Gastrocnemius medialis (tissue), 4 donors: ENCODE measurements at regions not wholly inside any gene's neighbourhood (a gene's known extent, or its start where the extent isn't known, plus 50 kb on each side); places are given as distances from the start of the nearest gene placed in this dataset.

Experiments
- POLR2A ChIP-seq, 2 donors: fragments of 450-650 bp; IDR thresholded peaks; one replicate each; pipeline ENCODE4 v1.6.1; 2017; ENCODE audit warnings: antibody characterized with exemption in 2 of 2, mild to moderate bottlenecking in 2 of 2, moderate library complexity in 2 of 2
- TF ChIP-seq, protein P1 (sequence below), 5 experiments: fragments of 450-650 bp in 3 of 5; fragments of 200-600 bp in 2 of 5; sonication (generic) in 2 of 5; IDR thresholded peaks in 4 of 5; conservative IDR thresholded peaks in 1 of 5; 1 replicate in 4 of 5; 2 replicates in 1 of 5; pipeline ENCODE4 v1.5.1; 2016 to 2019; ENCODE audit warnings: antibody characterized with exemption in 5 of 5, mild to moderate bottlenecking in 3 of 5, moderate library complexity in 3 of 5

DNA sequence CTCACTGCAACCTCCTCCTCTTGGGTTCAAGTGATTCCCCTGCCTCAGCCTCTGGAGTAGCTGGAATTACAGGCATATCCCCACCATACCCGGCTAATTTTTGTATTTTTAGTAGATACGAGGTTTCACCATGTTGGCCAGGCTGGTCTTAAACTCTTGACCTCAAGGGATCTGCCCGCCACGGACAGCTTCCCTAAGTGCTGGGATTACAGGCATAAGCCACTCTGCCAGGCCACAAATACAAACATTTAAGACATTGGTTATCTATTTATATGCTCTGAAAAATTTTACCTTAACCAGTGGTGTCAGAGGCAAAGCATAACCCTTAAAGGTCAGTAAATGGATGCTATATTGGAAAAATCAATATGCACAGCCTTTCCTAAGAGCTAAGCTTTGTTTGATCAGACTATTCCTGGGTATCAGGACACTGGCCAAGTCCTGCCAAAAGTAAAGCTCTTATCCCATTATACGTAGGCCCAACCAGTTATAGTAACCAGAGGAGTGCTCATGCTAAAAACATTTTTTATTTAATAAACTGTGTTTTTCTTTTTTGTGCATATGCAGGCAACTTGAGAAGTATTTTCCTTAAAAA is 56.4 kb upstream of the STARD13 start:
- no peak for TF ChIP-seq POLR2A (IDR thresholded peaks at IDR 0.05)
- TF ChIP-seq, protein P1, sequence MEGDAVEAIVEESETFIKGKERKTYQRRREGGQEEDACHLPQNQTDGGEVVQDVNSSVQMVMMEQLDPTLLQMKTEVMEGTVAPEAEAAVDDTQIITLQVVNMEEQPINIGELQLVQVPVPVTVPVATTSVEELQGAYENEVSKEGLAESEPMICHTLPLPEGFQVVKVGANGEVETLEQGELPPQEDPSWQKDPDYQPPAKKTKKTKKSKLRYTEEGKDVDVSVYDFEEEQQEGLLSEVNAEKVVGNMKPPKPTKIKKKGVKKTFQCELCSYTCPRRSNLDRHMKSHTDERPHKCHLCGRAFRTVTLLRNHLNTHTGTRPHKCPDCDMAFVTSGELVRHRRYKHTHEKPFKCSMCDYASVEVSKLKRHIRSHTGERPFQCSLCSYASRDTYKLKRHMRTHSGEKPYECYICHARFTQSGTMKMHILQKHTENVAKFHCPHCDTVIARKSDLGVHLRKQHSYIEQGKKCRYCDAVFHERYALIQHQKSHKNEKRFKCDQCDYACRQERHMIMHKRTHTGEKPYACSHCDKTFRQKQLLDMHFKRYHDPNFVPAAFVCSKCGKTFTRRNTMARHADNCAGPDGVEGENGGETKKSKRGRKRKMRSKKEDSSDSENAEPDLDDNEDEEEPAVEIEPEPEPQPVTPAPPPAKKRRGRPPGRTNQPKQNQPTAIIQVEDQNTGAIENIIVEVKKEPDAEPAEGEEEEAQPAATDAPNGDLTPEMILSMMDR (IDR thresholded peaks at IDR 0.05 in 4 of 5, conservative IDR thresholded peaks at IDR 0.05 in 1 of 5) = no peak
